Kidney capillary endothelial cell (primary cell): ENCODE measurements at regions not wholly inside any gene's neighbourhood (a gene's known extent, or its start where the extent isn't known, plus 50 kb on each side); places are given as distances from the start of the nearest gene placed in this dataset.
"Not testable (repeated sequence)": the region's sequence is repeated elsewhere in the genome, so short reads cannot be mapped to it uniquely, and the experiment has no call there.

ENCODE experiments used
- DNase-seq: peaks from one replicate; pipeline ENCODE4 v3.0.0-alpha.2; 2018; ENCODE audit warnings: low spot score

GRCh38 chr4:77306496-77306895 is 149.5 kb downstream of the CCNG2 start:
- DNase-seq, result no peak

GRCh38 chr4:77308843-77309242 is 151.8 kb downstream of the CCNG2 start:
- peak; percentile 24 for DNase-seq

- no peak for DNase-seq
Measured at GRCh38 chr4:77309496-77309895, 152.5 kb downstream of the CCNG2 start.

GRCh38 chr4:77310931-77311330 is 153.9 kb downstream of the CCNG2 start:
- DNase-seq, result no peak

- DNase-seq, result no peak
Measured at GRCh38 chr4:77314697-77315096, 157.7 kb downstream of the CCNG2 start.

GRCh38 chr4:77327151-77327550 is 170.1 kb downstream of the CCNG2 start:
- DNase-seq, result no peak

GRCh38 chr4:77332696-77333270 is 175.8 kb downstream of the CCNG2 start:
- DNase-seq, result no peak

- DNase-seq, result no peak
Measured at GRCh38 chr4:77336411-77337142, 179.6 kb downstream of the CCNG2 start.

- no peak for DNase-seq
Measured at GRCh38 chr4:77342170-77342810, 185.3 kb downstream of the CCNG2 start.

GRCh38 chr4:77344001-77344400 is 187.0 kb downstream of the CCNG2 start:
- DNase-seq, result no peak

- DNase-seq, result no peak
Measured at GRCh38 chr4:77344784-77345183, 187.8 kb downstream of the CCNG2 start.

GRCh38 chr4:77347351-77347966 is 190.5 kb downstream of the CCNG2 start:
- no peak for DNase-seq

- DNase-seq, result no peak
Measured at GRCh38 chr4:77348815-77349214, 191.8 kb downstream of the CCNG2 start.

- no peak for DNase-seq
Measured at GRCh38 chr4:77349364-77349763, 192.4 kb downstream of the CCNG2 start.

GRCh38 chr4:77349796-77350195 is 192.8 kb downstream of the CCNG2 start:
- no peak for DNase-seq

GRCh38 chr4:77352192-77352591 is 195.2 kb downstream of the CCNG2 start:
- DNase-seq, result no peak

GRCh38 chr4:77353724-77354315 is 196.8 kb downstream of the CCNG2 start:
- DNase-seq, result not testable (repeated sequence)

GRCh38 chr4:77354550-77354949 is 197.5 kb downstream of the CCNG2 start:
- DNase-seq, result no peak

- no peak for DNase-seq
Measured at GRCh38 chr4:77355731-77356130, 198.7 kb downstream of the CCNG2 start.

- DNase-seq, result peak; percentile 42
Measured at GRCh38 chr4:77358315-77358928, 201.4 kb downstream of the CCNG2 start.

GRCh38 chr4:77360451-77360850 is 203.4 kb downstream of the CCNG2 start:
- no peak for DNase-seq

- DNase-seq, result not testable (repeated sequence)
Measured at GRCh38 chr4:77366876-77367275, 209.9 kb downstream of the CCNG2 start.
